IMR-90 (cell line): ENCODE measurements at regions not wholly inside any gene's neighbourhood (a gene's known extent, or its start where the extent isn't known, plus 50 kb on each side); places are given as distances from the start of the nearest gene placed in this dataset.

Experiments
- ATAC-seq: fragments of 200-7000 bp; cut with Tn5 transposase; 2 replicates; pipeline ENCODE4 v1.9.1; 2020; ENCODE audit warnings: low read depth, mild to moderate bottlenecking, moderate library complexity
- BruUV-seq: library from RNA; stranded (reverse); fragments of 400-500 nt; replicated peaks from 2 replicates; lab custom pipeline; 2021; lab: Mats Ljungman, UMichigan
- CTCF ChIA-PET: fragments of 300-600 bp; formaldehyde crosslinking; extraction: SDS; loops from one replicate; lab custom pipeline; 2021; ENCODE audit warnings: antibody characterized with exemption; lab: Yijun Ruan, JAX
- POLR2A ChIA-PET: fragments of 300-600 bp; sonication (Branson Sonifier 250); formaldehyde crosslinking; loops from one replicate; lab custom pipeline; 2022; ENCODE audit warnings: antibody characterized with exemption; ENCODE audit not compliant: unreplicated experiment; lab: Charles Lee
- DNase-seq: peaks from one replicate; pipeline ENCODE4 v3.0.0; 2013
- H2AFZ ChIP-seq: replicated peaks from 2 replicates; pipeline ENCODE3; 2013; ENCODE audit warnings: low read length, mild to moderate bottlenecking; ENCODE audit not compliant: poor library complexity
- H2AK5ac ChIP-seq: 2 replicates; pipeline ENCODE4 v1.6.1; 2013; ENCODE audit warnings: low read depth, low read length, inconsistent platforms
- H2AK9ac ChIP-seq: replicated peaks from 2 replicates; pipeline ENCODE3; 2013; ENCODE audit warnings: mild to moderate bottlenecking, low read depth, low read length, moderate library complexity; ENCODE audit not compliant: poor library complexity
- H2BK120ac ChIP-seq: 2 replicates; pipeline ENCODE4 v1.6.1; 2013; ENCODE audit warnings: low read depth, low read length, inconsistent platforms
- H2BK15ac ChIP-seq: 3 replicates; pipeline ENCODE4 v1.6.1; 2013; ENCODE audit warnings: low read depth, low read length, inconsistent platforms
- H2BK20ac ChIP-seq: 2 replicates; pipeline ENCODE4 v1.6.1; 2013; ENCODE audit warnings: low read depth, mild to moderate bottlenecking, inconsistent platforms, low read length, moderate library complexity
- H2BK5ac ChIP-seq: 2 replicates; pipeline ENCODE4 v1.6.1; 2013; ENCODE audit warnings: mild to moderate bottlenecking, low read depth, low read length, inconsistent platforms; ENCODE audit not compliant: poor library complexity, severe bottlenecking
- H3K14ac ChIP-seq: replicated peaks from 2 replicates; pipeline ENCODE4 v1.6.1; 2013; ENCODE audit warnings: low read depth, low read length, inconsistent platforms
- H3K18ac ChIP-seq: 2 replicates; pipeline ENCODE4 v1.6.1; 2013; ENCODE audit warnings: low read depth, low read length, control low read depth
- H3K23ac ChIP-seq: 2 replicates; pipeline ENCODE4 v1.6.1; 2013; ENCODE audit warnings: low read depth, low read length, inconsistent platforms
- H3K27ac ChIP-seq: 2 replicates; pipeline ENCODE4 v1.5.1; 2013; ENCODE audit warnings: mild to moderate bottlenecking, control low read depth, low read length; ENCODE audit not compliant: insufficient read depth
- H3K27me3 ChIP-seq: 2 replicates; pipeline ENCODE4 v1.6.1; 2013; ENCODE audit warnings: low read length; ENCODE audit not compliant: control insufficient read depth, insufficient read depth
- H3K36me3 ChIP-seq: 2 replicates; pipeline ENCODE4 v1.6.1; 2013; ENCODE audit warnings: low read length, mixed read lengths; ENCODE audit not compliant: control insufficient read depth, insufficient read depth
- H3K4ac ChIP-seq: 2 replicates; pipeline ENCODE4 v1.6.1; 2013; ENCODE audit warnings: low read depth, low read length, inconsistent platforms
- H3K4me1 ChIP-seq: 2 replicates; pipeline ENCODE4 v1.6.1; 2013; ENCODE audit warnings: low read length, mixed read lengths; ENCODE audit not compliant: control insufficient read depth, insufficient read depth
- H3K4me2 ChIP-seq: 2 replicates; pipeline ENCODE4 v1.6.1; 2013; ENCODE audit warnings: low read depth, mild to moderate bottlenecking, control low read depth, low read length, moderate library complexity
- H3K4me3 ChIP-seq: 2 replicates; pipeline ENCODE4 v1.5.1; 2013; ENCODE audit warnings: low read depth, mild to moderate bottlenecking, control low read depth, low read length, moderate library complexity; ENCODE audit not compliant: insufficient read depth
- H3K56ac ChIP-seq: 2 replicates; pipeline ENCODE4 v1.6.1; 2013; ENCODE audit warnings: low read length, inconsistent platforms; ENCODE audit not compliant: insufficient read depth; ENCODE audit errors: extremely low read depth
- H3K79me1 ChIP-seq, 2 experiments: 2 replicates each; pipeline ENCODE4 v1.6.1; 2013; ENCODE audit warnings: low read length in 2 of 2, inconsistent platforms in 1 of 2, low read depth in 1 of 2
- H3K9ac ChIP-seq: 2 replicates; pipeline ENCODE4 v1.6.1; 2013; ENCODE audit warnings: low read depth, low read length, control low read depth
- H3K9me1 ChIP-seq: 2 replicates; pipeline ENCODE4 v1.6.1; 2013; ENCODE audit warnings: low read length, inconsistent platforms; ENCODE audit not compliant: insufficient read depth
- H3K9me3 ChIP-seq: 2 replicates; pipeline ENCODE4 v1.6.1; 2013; ENCODE audit warnings: low read length; ENCODE audit not compliant: control insufficient read depth, insufficient read depth
- H4K20me1 ChIP-seq: 2 replicates; pipeline ENCODE4 v1.6.1; 2013; ENCODE audit warnings: low read length, inconsistent platforms; ENCODE audit not compliant: insufficient read depth
- H4K5ac ChIP-seq: 2 replicates; pipeline ENCODE4 v1.6.1; 2013; ENCODE audit warnings: mild to moderate bottlenecking, low read depth, low read length, control low read depth
- H4K8ac ChIP-seq, 2 experiments: 2 replicates each; pipeline ENCODE4 v1.6.1; 2013; ENCODE audit warnings: low read depth in 2 of 2, low read length in 2 of 2, control low read depth in 1 of 2, inconsistent platforms in 1 of 2
- H4K91ac ChIP-seq: 2 replicates; pipeline ENCODE4 v1.6.1; 2013; ENCODE audit warnings: low read depth, low read length, inconsistent platforms; ENCODE audit not compliant: insufficient read depth
- CEBPB ChIP-seq: IDR thresholded peaks from 2 replicates; pipeline ENCODE4 v1.6.1; 2012; ENCODE audit warnings: low read depth, low read length, improper control_type of control experiment
- FOS ChIP-seq: fragments of 150-350 bp; IDR thresholded peaks from 2 replicates; pipeline ENCODE4 v1.6.1; 2016; ENCODE audit warnings: low read depth, low read length
- MAFK ChIP-seq: IDR thresholded peaks from 2 replicates; pipeline ENCODE4 v1.6.1; 2012; ENCODE audit warnings: low read depth, low read length, improper control_type of control experiment
- MAZ ChIP-seq: IDR thresholded peaks from 2 replicates; pipeline ENCODE4 v1.6.1; 2012; ENCODE audit warnings: low read depth, mild to moderate bottlenecking, low read length, improper control_type of control experiment, moderate library complexity, borderline replicate concordance
- RAD21 ChIP-seq: IDR thresholded peaks from 2 replicates; pipeline ENCODE4 v1.6.1; 2012; ENCODE audit warnings: low read length, improper control_type of control experiment
- WGBS, 2 experiments: methylation state at CpG; one replicate each; pipeline versions ENCODE4 v1.1.5 to v1.1.7; 2013; ENCODE audit warnings: missing lambda C conversion rate in 2 of 2; ENCODE audit not compliant: insufficient read length in 1 of 2; ENCODE audit errors: extremely low coverage in 2 of 2; 5-methylcytosine and 5-hydroxymethylcytosine counted together
- dilution Hi-C: fragments of 300-500 bp; cut with HindIII; formaldehyde crosslinking; loops from one replicate; pipeline ENCODE4 v1.14.3; 2018; ENCODE audit warnings: low sequenced_read_pairs; ENCODE audit not compliant: unreplicated experiment
- in situ Hi-C: fragments of 300-500 bp; cut with MboI; formaldehyde crosslinking; loops from 3 replicates; pipeline ENCODE4 v1.14.3; 2019; ENCODE audit warnings: low sequenced_read_pairs, inconsistent platforms, mixed read lengths
- intact Hi-C: fragments of 100-400 bp; cut with micrococcal nuclease; formaldehyde crosslinking; loops from 2 replicates; pipeline ENCODE4 v1.10.0; 2022
- TF ChIP-seq, protein P1 (sequence below): fragments of 150-350 bp; IDR thresholded peaks from 2 replicates; pipeline ENCODE4 v1.6.1; 2017; ENCODE audit warnings: mild to moderate bottlenecking, antibody characterized with exemption, low read length, low read depth

DNA sequence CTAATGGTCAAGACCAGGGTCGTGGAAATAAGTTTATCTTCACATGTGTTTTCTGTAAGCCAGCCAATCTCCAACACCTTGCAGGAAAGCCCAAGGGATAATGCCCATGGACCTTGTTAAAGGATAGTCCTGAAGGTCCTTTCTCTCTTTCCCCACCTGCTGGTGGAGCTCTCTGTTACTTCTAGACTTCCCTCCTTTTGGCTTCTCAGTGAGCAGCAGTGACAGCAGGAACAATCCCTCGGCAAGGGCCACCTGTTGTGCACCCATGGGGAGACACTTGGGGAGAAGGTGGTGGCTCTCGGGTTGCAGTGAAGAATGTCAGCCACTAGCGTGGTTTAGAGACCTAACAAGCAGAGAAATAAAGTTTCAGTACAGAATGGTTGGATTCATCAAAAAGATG, 84.0 kb upstream of the OSBPL11 start:
- WGBS, 2 experiments: no CpG with 5 or more reads among the region's 4 CpGs
- Histone ChIP-seq H2BK5ac (no peak overlapping the region), H3K4me1 (no peaks in the 10 kb centered on the region), H3K4me2 (no peak overlapping the region), H2BK20ac (no peak overlapping the region), H2BK15ac (no peak overlapping the region), H3K18ac (no peak overlapping the region), H2AK5ac (no peak overlapping the region), H4K5ac (no peak overlapping the region), H3K14ac (no peak overlapping the region), H3K27me3 (peaks cover 2% of the 10 kb centered on the region; the same call in 1 of the 2 replicates), H3K4ac (no peak overlapping the region), H3K23ac (no peak overlapping the region), H2BK120ac (no peak overlapping the region), H3K36me3 (no peaks in the 10 kb centered on the region), H4K91ac (no peak overlapping the region), H4K8ac (no peak overlapping the region), H3K9ac (no peak overlapping the region), H3K27ac (no peak overlapping the region), H3K56ac (no peak overlapping the region), H3K9me3 (no peaks in the 10 kb centered on the region), H4K20me1 (no peaks in the 10 kb centered on the region), H3K9me1 (no peaks in the 10 kb centered on the region), H3K4me3 (no peak overlapping the region), H2AFZ (no peak overlapping the region), H3K79me1 (no peaks in the 10 kb centered on the region), H2AK9ac (no peak overlapping the region)
- intact Hi-C loops (no loop called here), in situ Hi-C loops (no loop called here), dilution Hi-C loops (no loop called here)
- ATAC-seq: no peak
- ChIA-PET POLR2A (no interaction called here), CTCF (no interaction called here)
- BruUV-seq: no TSS peak
- no peak for TF ChIP-seq FOS
- no peak for TF ChIP-seq RAD21
- TF ChIP-seq, protein P1, sequence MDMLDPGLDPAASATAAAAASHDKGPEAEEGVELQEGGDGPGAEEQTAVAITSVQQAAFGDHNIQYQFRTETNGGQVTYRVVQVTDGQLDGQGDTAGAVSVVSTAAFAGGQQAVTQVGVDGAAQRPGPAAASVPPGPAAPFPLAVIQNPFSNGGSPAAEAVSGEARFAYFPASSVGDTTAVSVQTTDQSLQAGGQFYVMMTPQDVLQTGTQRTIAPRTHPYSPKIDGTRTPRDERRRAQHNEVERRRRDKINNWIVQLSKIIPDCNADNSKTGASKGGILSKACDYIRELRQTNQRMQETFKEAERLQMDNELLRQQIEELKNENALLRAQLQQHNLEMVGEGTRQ: no peak
- TF ChIP-seq MAFK: no peak
- no peak for TF ChIP-seq CEBPB
- no peak for TF ChIP-seq MAZ
- no peak for DNase-seq
